ENCODE measurements at regions not wholly inside any gene's neighbourhood (a gene's known extent, or its start where the extent isn't known, plus 50 kb on each side); places are given as distances from the start of the nearest gene placed in this dataset.

- TF ChIP-seq MAX (IDR thresholded peaks at IDR 0.05) = no peak
- TF ChIP-seq ELF1 (IDR thresholded peaks at IDR 0.05; ENCODE audit: borderline replicate concordance, low read depth) = no peak
Measured at GRCh38 chr2:88807237-88807962, 115.9 kb downstream of the RPIA start (continued).

GRCh38 chr2:88808083-88808482, 116.6 kb downstream of the RPIA start:
- ChIA-PET POLR2A (no interaction called here), RAD21 (ENCODE audit: low non-redundant PET in 1 of 2, low total read pairs in 2 of 2, uncharacterized antibody in 2 of 2, unreplicated experiment in 2 of 2) (no interaction called here), CTCF (no interaction called here)
- Histone ChIP-seq H3K9me2 (ENCODE audit: insufficient read depth) (no peaks in the 10 kb centered on the region), H3K4me2 (ENCODE audit: low read length) (no peak overlapping the region), H3K36me3 (ENCODE audit: control insufficient read depth in 1 of 2, insufficient read depth in 2 of 2, low read length in 2 of 2) (no peaks in the 10 kb centered on the region), H3K27ac (ENCODE audit: low read depth, low read length) (no peak overlapping the region), H3K79me2 (ENCODE audit: insufficient read depth, low read length) (no peaks in the 10 kb centered on the region), H2AFZ (ENCODE audit: low read depth, low read length, poor library complexity, severe bottlenecking) (no peak overlapping the region), H3K4me1 (ENCODE audit: control insufficient read depth in 1 of 2, insufficient read depth in 2 of 2, low read length in 2 of 2) (no peaks in the 10 kb centered on the region), H3K27me3 (ENCODE audit: insufficient read depth, low read length) (peaks cover 21% of the 10 kb centered on the region; the same call in 1 of the 2 replicates), H4K20me1 (ENCODE audit: insufficient read depth) (no peaks in the 10 kb centered on the region), H3K4me3 (replicated peaks in 1 of 2; ENCODE audit: low read depth in 1 of 2, low read length in 2 of 2) (no peak overlapping the region), H3K9ac (ENCODE audit: low read length) (no peak overlapping the region), H3K9me3 (ENCODE audit: control insufficient read depth in 1 of 2, insufficient read depth in 1 of 2, low read depth in 1 of 2, low read length in 2 of 2) (no peaks in the 10 kb centered on the region)
- ATAC-seq = no peak
- intact Hi-C loops (cut with micrococcal nuclease) = no loop called here
- DNase-seq (ENCODE audit: low read depth, low spot score) = no peak
- TF ChIP-seq RAD21 (IDR thresholded peaks at IDR 0.05; ENCODE audit: low read depth) = no peak
- no peak for TF ChIP-seq CBX3 (IDR thresholded peaks at IDR 0.05; ENCODE audit: low read depth)
- no peak for TF ChIP-seq ELF1 (IDR thresholded peaks at IDR 0.05; ENCODE audit: borderline replicate concordance, low read depth)
- TF ChIP-seq SRF (IDR thresholded peaks at IDR 0.05; ENCODE audit: low read depth) = no peak
- no TSS peak for BruUV-seq (replicated peaks)

- CTCF ChIA-PET = interaction anchor here (1.6 kb wide), 1 partner anchor 23 kb away, joined by 4 read pairs; no protein-coding TSS in a partner anchor
- RAD21 ChIA-PET (ENCODE audit: low non-redundant PET in 1 of 2, low total read pairs in 2 of 2, uncharacterized antibody in 2 of 2, unreplicated experiment in 2 of 2) = no interaction called here
- Histone ChIP-seq H3K4me2 (ENCODE audit: low read length) (no peak overlapping the region), H4K20me1 (ENCODE audit: insufficient read depth) (no peaks in the 10 kb centered on the region), H3K9me2 (ENCODE audit: insufficient read depth) (no peaks in the 10 kb centered on the region), H3K27me3 (ENCODE audit: insufficient read depth, low read length) (peaks cover 21% of the 10 kb centered on the region; the same call in 1 of the 2 replicates), H3K27ac (ENCODE audit: low read depth, low read length) (no peak overlapping the region), H3K4me1 (ENCODE audit: control insufficient read depth in 1 of 2, insufficient read depth in 2 of 2, low read length in 2 of 2) (no peaks in the 10 kb centered on the region), H3K36me3 (ENCODE audit: control insufficient read depth in 1 of 2, insufficient read depth in 2 of 2, low read length in 2 of 2) (no peaks in the 10 kb centered on the region), H3K9ac (ENCODE audit: low read length) (no peak overlapping the region), H3K9me3 (ENCODE audit: control insufficient read depth in 1 of 2, insufficient read depth in 1 of 2, low read depth in 1 of 2, low read length in 2 of 2) (no peaks in the 10 kb centered on the region), H3K4me3 (replicated peaks in 1 of 2; ENCODE audit: low read depth in 1 of 2, low read length in 2 of 2) (no peak overlapping the region), H2AFZ (ENCODE audit: low read depth, low read length, poor library complexity, severe bottlenecking) (no peak overlapping the region), H3K79me2 (ENCODE audit: insufficient read depth, low read length) (no peaks in the 10 kb centered on the region)
- ATAC-seq = no peak
- no peak for TF ChIP-seq YY1 (IDR thresholded peaks at IDR 0.05; ENCODE audit: extremely low read depth, insufficient replicate concordance, low read depth, low read length)
- no peak for TF ChIP-seq SIN3A (IDR thresholded peaks at IDR 0.05; ENCODE audit: low read depth)
- no peak for TF ChIP-seq TCF7L2 (IDR thresholded peaks at IDR 0.05; ENCODE audit: borderline replicate concordance, extremely low read depth, insufficient read depth, insufficient read length)
- TF ChIP-seq ATF3 (IDR thresholded peaks at IDR 0.05) = no peak
- TF ChIP-seq CEBPB (IDR thresholded peaks at IDR 0.05; ENCODE audit: low read depth) = no peak
- no peak for TF ChIP-seq SP1 (IDR thresholded peaks at IDR 0.05; ENCODE audit: low read depth)
- TF ChIP-seq ELF1 (IDR thresholded peaks at IDR 0.05; ENCODE audit: borderline replicate concordance, low read depth) = no peak
- TF ChIP-seq ZFX (IDR thresholded peaks at IDR 0.05) = no peak
- no peak for TF ChIP-seq EZH2phosphoT487 (IDR thresholded peaks at IDR 0.05; ENCODE audit: borderline replicate concordance)
- TF ChIP-seq FOSL1 (IDR thresholded peaks at IDR 0.05; ENCODE audit: low read depth) = no peak
- no peak for DNase-seq (ENCODE audit: low read depth, low spot score)
- no TSS peak for BruUV-seq (replicated peaks)
- intact Hi-C loops (cut with micrococcal nuclease) = no loop called here
- POLR2A ChIA-PET = no interaction called here
Measured at GRCh38 chr2:88808652-88809051, 117.2 kb downstream of the RPIA start.

Measured in HCT116 (cell line).